Body of pancreas (tissue), 4 donors: ENCODE measurements at regions not wholly inside any gene's neighbourhood (a gene's known extent, or its start where the extent isn't known, plus 50 kb on each side); places are given as distances from the start of the nearest gene placed in this dataset.

Experiments
- ATAC-seq: fragments of 150-250 bp; one replicate; pipeline ENCODE4 v1.9.1; 2016
- DNase-seq, 4 donors: peaks; one replicate each; pipeline ENCODE4 v3.0.0-alpha.2; 2019
- H3K27ac ChIP-seq, 4 donors: fragments of 200-600 bp; sonication (generic); 1 replicate in 3 of 4; 2 replicates in 1 of 4; pipeline versions ENCODE4 v1.5.1 to v1.6.1; 2016 to 2019; ENCODE audit warnings: mild to moderate bottlenecking in 1 of 4, mixed read lengths in 1 of 4, moderate library complexity in 1 of 4
- H3K27me3 ChIP-seq, 2 donors: fragments of 200-600 bp; sonication (generic); one replicate each; pipeline ENCODE4 v1.6.0; 2016; ENCODE audit warnings: mild to moderate bottlenecking in 1 of 2
- H3K36me3 ChIP-seq, 2 donors: fragments of 200-600 bp; sonication (generic); replicated peaks in 1 of 2; 2 replicates each; pipeline ENCODE4 v1.5.1; 2016; ENCODE audit warnings: low read depth in 2 of 2; ENCODE audit not compliant: insufficient read depth in 1 of 2
- H3K4me1 ChIP-seq: fragments of 200-600 bp; sonication (generic); one replicate; pipeline ENCODE4 v1.6.0; 2016
- H3K4me3 ChIP-seq, 2 donors: fragments of 200-600 bp; sonication (generic); 1 replicate in 1 of 2; 2 replicates in 1 of 2; pipeline ENCODE4 v1.5.1; 2016 to 2019
- H3K9me3 ChIP-seq, 3 donors: fragments of 200-600 bp; sonication (generic); 1 replicate in 2 of 3; 2 replicates in 1 of 3; pipeline ENCODE4 v1.5.1; 2016
- POLR2A ChIP-seq, 3 donors: fragments of 450-650 bp; IDR thresholded peaks; one replicate each; pipeline ENCODE4 v1.6.1; 2016; ENCODE audit warnings: antibody characterized with exemption in 3 of 3, mild to moderate bottlenecking in 2 of 3
- WGBS, 2 donors: methylation state at CpG; one replicate each; pipeline ENCODE4 v1.1.5; 2017; 5-methylcytosine and 5-hydroxymethylcytosine counted together
- intact Hi-C: fragments of 100-400 bp; cut with DNase I; formaldehyde crosslinking; loops from one replicate; pipeline ENCODE4 v1.15.1; 2023
- TF ChIP-seq, protein P1 (sequence below), 7 experiments: fragments of 450-650 bp in 4 of 7; fragments of 200-600 bp in 3 of 7; sonication (generic) in 3 of 7; IDR thresholded peaks; one replicate each; pipeline ENCODE4 v1.5.1; 2016 to 2019; ENCODE audit warnings: antibody characterized with exemption in 7 of 7

DNA sequence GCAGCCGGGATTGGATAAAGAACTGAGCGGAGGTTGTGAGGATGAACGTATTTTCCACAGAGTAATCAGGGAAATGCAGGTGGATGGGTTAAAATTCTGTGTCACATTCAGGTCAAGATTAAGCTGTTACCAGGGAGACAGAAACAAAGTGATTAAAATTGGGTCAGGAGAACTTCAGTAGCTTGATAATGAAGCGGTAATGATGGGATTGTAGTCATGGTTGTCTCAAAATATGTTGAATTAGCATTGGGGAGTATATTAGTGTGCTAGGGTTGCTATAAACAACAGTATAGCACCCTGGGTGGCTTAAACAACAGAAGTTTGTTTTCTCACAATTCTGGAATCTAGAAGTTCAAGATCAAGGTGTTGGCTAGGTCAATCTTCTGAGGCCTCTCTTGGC is 155.5 kb downstream of the GJA1 start:
- intact Hi-C loops: no loop called here
- no peaks in the 10 kb centered on the region for H3K4me1 ChIP-seq
- ATAC-seq (no peak), DNase-seq (no peak)
- no peaks in the 10 kb centered on the region for H3K36me3 ChIP-seq
- H3K27ac ChIP-seq: no peak overlapping the region
- H3K4me3 ChIP-seq: no peak overlapping the region
- 79 to 85% methylated on average over 4 of the region's 4 CpGs for WGBS, 2 donors
- H3K27me3 ChIP-seq: no peaks in the 10 kb centered on the region
- TF ChIP-seq POLR2A (IDR thresholded peaks at IDR 0.05): no peak
- TF ChIP-seq, protein P1, sequence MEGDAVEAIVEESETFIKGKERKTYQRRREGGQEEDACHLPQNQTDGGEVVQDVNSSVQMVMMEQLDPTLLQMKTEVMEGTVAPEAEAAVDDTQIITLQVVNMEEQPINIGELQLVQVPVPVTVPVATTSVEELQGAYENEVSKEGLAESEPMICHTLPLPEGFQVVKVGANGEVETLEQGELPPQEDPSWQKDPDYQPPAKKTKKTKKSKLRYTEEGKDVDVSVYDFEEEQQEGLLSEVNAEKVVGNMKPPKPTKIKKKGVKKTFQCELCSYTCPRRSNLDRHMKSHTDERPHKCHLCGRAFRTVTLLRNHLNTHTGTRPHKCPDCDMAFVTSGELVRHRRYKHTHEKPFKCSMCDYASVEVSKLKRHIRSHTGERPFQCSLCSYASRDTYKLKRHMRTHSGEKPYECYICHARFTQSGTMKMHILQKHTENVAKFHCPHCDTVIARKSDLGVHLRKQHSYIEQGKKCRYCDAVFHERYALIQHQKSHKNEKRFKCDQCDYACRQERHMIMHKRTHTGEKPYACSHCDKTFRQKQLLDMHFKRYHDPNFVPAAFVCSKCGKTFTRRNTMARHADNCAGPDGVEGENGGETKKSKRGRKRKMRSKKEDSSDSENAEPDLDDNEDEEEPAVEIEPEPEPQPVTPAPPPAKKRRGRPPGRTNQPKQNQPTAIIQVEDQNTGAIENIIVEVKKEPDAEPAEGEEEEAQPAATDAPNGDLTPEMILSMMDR (IDR thresholded peaks at IDR 0.05): no peak
- H3K9me3 ChIP-seq: no peaks in the 10 kb centered on the region

GRCh38 chr6:121592261-121592935 is 157.0 kb downstream of the GJA1 start:
- 74 to 82% methylated on average over 7 of the region's 7 CpGs for WGBS, 2 donors
- TF ChIP-seq, protein P1 (IDR thresholded peaks at IDR 0.05): no peak
- TF ChIP-seq POLR2A (IDR thresholded peaks at IDR 0.05): no peak
- Histone ChIP-seq H3K4me1 (no peaks in the 10 kb centered on the region), H3K27ac (no peak overlapping the region), H3K36me3 (no peaks in the 10 kb centered on the region), H3K9me3 (no peaks in the 10 kb centered on the region), H3K27me3 (no peaks in the 10 kb centered on the region), H3K4me3 (no peak overlapping the region)
- intact Hi-C loops: no loop called here
- ATAC-seq: no peak
- DNase-seq: no peak

DNA sequence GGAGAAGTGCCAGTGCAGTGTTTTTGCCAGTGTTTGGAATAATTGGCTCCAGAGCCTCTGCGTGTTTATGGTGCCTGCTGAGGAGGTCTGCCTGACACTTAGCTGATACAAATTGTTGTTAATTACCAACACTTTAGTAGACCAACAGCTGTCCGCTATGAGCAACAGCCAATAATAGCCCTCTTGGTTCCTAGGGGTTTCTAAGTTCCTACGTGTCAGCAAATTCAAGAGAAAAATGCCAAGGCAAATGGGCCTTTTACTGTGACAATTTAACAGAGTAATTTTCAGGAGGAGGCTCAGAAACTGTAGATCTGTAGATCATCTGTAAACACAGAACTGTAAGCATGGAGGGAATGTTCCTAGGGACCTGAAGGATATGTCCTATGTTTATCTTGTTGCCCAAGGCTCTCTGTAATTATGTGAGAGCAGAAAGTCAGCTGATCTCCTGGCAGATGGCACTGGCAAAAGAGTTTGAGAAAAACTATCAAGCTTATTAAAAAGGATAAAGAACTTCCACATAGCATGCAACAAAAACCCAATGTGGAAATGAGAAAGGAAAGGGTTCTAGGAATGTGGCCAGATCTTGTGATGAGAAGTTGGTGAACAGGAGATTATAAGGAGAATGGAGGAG is 157.7 kb downstream of the GJA1 start:
- Histone ChIP-seq H3K4me3 (no peak overlapping the region), H3K4me1 (no peaks in the 10 kb centered on the region), H3K9me3 (no peaks in the 10 kb centered on the region), H3K27ac (no peak overlapping the region), H3K27me3 (no peaks in the 10 kb centered on the region), H3K36me3 (no peaks in the 10 kb centered on the region)
- TF ChIP-seq POLR2A (IDR thresholded peaks at IDR 0.05): no peak
- TF ChIP-seq, protein P1 (IDR thresholded peaks at IDR 0.05): no peak
- intact Hi-C loops: no loop called here
- no peak for ATAC-seq
- DNase-seq: peak in 1 of 4 donors; percentile 6
- WGBS, 2 donors: 62 to 64% methylated on average over 3 of the region's 3 CpGs

- ATAC-seq (no peak), DNase-seq (no peak)
- intact Hi-C loops: no loop called here
- Histone ChIP-seq H3K9me3 (no peaks in the 10 kb centered on the region), H3K27me3 (no peaks in the 10 kb centered on the region), H3K36me3 (no peaks in the 10 kb centered on the region), H3K27ac (no peak overlapping the region), H3K4me3 (no peak overlapping the region), H3K4me1 (no peaks in the 10 kb centered on the region)
- no peak for TF ChIP-seq POLR2A (IDR thresholded peaks at IDR 0.05)
- TF ChIP-seq, protein P1 (IDR thresholded peaks at IDR 0.05): no peak
- WGBS, 2 donors: 78% methylated on average over 3 of the region's 3 CpGs
Measured at GRCh38 chr6:121594053-121594452, 158.6 kb downstream of the GJA1 start.

DNA sequence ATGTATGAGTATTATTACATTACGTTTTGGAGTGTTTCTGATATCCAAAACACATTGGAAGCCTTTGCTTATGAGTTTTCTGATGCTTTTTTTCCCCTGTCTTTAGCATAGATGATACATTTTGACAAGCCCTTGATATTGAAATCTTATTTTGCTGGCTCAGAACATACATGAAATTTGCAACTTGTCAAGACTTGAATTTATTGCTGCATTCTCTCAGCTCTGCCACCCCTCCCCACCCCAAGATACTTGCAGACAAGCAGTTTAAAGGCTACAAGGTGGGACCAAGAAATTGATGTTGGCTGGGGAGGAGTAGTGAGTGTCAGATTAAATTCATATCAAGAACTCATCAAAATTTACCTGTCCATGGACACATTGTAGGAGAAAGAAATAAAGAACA is 160.2 kb downstream of the GJA1 start:
- Histone ChIP-seq H3K4me3 (no peak overlapping the region), H3K4me1 (no peaks in the 10 kb centered on the region), H3K27me3 (no peaks in the 10 kb centered on the region), H3K9me3 (no peaks in the 10 kb centered on the region), H3K27ac (no peak overlapping the region), H3K36me3 (no peaks in the 10 kb centered on the region)
- intact Hi-C loops: no loop called here
- no peak for ATAC-seq
- no peak for DNase-seq
- 35 to 59% methylated on average over 1 of the region's 1 CpG for WGBS, 2 donors
- TF ChIP-seq, protein P1 (IDR thresholded peaks at IDR 0.05): no peak
- no peak for TF ChIP-seq POLR2A (IDR thresholded peaks at IDR 0.05)
